GM13977 (cell line): ENCODE measurements at regions not wholly inside any gene's neighbourhood (a gene's known extent, or its start where the extent isn't known, plus 50 kb on each side); places are given as distances from the start of the nearest gene placed in this dataset.

Experiments
- DNase-seq: peaks from one replicate; pipeline ENCODE4 v3.0.0; 2012; ENCODE audit warnings: low spot score
- in situ Hi-C: fragments of 300-500 bp; cut with MboI; formaldehyde crosslinking; loops from one replicate; pipeline ENCODE4 v1.12.0; 2022; ENCODE audit warnings: low sequenced_read_pairs, low pct_unique_long_range_greater_than_20kb, mixed read lengths, inconsistent platforms; ENCODE audit not compliant: unreplicated experiment
- TF ChIP-seq, protein P1 (sequence below): IDR thresholded peaks from 2 replicates; pipeline ENCODE4 v1.5.1; 2012; ENCODE audit warnings: mild to moderate bottlenecking, control low read depth; ENCODE audit not compliant: insufficient read depth; ENCODE audit errors: extremely low read depth, missing control alignments

- in situ Hi-C loops: no loop called here
- DNase-seq: no peak
- TF ChIP-seq, protein P1, sequence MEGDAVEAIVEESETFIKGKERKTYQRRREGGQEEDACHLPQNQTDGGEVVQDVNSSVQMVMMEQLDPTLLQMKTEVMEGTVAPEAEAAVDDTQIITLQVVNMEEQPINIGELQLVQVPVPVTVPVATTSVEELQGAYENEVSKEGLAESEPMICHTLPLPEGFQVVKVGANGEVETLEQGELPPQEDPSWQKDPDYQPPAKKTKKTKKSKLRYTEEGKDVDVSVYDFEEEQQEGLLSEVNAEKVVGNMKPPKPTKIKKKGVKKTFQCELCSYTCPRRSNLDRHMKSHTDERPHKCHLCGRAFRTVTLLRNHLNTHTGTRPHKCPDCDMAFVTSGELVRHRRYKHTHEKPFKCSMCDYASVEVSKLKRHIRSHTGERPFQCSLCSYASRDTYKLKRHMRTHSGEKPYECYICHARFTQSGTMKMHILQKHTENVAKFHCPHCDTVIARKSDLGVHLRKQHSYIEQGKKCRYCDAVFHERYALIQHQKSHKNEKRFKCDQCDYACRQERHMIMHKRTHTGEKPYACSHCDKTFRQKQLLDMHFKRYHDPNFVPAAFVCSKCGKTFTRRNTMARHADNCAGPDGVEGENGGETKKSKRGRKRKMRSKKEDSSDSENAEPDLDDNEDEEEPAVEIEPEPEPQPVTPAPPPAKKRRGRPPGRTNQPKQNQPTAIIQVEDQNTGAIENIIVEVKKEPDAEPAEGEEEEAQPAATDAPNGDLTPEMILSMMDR: no peak
Measured at GRCh38 chr2:16142383-16143361, 202.3 kb downstream of the MYCN start.

- no peak for DNase-seq
- TF ChIP-seq, protein P1: no peak
- in situ Hi-C loops: no loop called here
Measured at GRCh38 chr2:16141641-16141921, 201.2 kb downstream of the MYCN start.

DNA sequence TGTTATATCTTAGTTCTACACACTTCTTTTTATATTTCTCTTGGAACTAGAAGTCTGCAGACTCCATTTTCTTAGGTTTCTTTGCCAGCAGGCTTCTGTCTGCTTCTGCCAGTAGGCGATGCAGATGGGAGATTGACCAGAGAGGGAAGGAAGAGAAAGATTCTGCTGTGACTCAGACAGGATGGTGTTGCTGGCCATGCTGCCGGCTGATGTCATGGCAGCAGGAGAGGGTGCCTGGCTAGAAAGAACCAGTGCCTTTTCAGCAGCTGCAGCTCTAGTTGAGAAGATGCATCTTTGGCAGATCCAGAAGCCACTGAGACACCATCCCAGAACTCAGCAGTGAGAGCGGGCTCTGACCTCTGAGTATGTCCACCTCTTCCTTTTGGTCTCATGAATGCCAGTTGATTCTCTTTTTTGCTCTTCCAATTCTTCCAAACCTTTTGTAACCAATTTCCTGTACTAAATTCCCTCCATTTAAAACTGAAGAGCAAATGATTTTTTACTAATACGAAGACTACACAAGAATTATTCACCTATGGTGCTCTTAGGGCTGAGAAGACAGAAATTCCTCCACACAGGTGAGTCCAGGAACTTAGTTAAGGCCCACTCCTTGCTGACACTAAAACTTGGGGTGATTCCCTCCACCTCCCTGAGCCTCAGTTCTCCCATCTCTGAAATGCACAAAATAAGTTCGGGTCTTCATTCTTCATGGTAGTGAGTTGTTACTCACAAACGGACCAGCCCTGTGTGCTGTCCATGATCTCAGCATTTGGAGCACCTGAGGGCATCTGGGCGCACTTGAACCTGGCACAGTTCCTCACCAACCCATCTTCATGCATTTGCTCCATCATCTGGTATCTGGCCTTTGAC, 200.7 kb downstream of the MYCN start:
- TF ChIP-seq, protein P1: no peak
- in situ Hi-C loops: no loop called here
- no peak for DNase-seq

GRCh38 chr2:16139663-16140615, 199.6 kb downstream of the MYCN start:
- in situ Hi-C loops: no loop called here
- TF ChIP-seq, protein P1: no peak
- no peak for DNase-seq

GRCh38 chr2:16138811-16139662, 198.7 kb downstream of the MYCN start:
- TF ChIP-seq, protein P1: no peak
- DNase-seq: no peak
- in situ Hi-C loops: no loop called here
